ENCODE measurements at regions not wholly inside any gene's neighbourhood (a gene's known extent, or its start where the extent isn't known, plus 50 kb on each side); places are given as distances from the start of the nearest gene placed in this dataset.

- H3K4me1 ChIP-seq (ENCODE audit: insufficient read depth, low read length, severe bottlenecking), result no peaks in the 10 kb centered on the region
- no peak overlapping the region for H3K9ac ChIP-seq (ENCODE audit: low read length)
- H3K27me3 ChIP-seq (ENCODE audit: insufficient read depth, low read length), result no peaks in the 10 kb centered on the region
- H3K36me3 ChIP-seq (ENCODE audit: insufficient read depth, low read length), result no peaks in the 10 kb centered on the region
- H4K20me1 ChIP-seq (ENCODE audit: insufficient read depth, low read length), result no peaks in the 10 kb centered on the region
- no peaks in the 10 kb centered on the region for H3K79me2 ChIP-seq (ENCODE audit: insufficient read depth, low read length)
- no peak overlapping the region for H3K4me2 ChIP-seq (ENCODE audit: low read length)
- no peak overlapping the region for H3K27ac ChIP-seq (ENCODE audit: low read depth, low read length, poor library complexity, severe bottlenecking)
- no peak overlapping the region for H2AFZ ChIP-seq (ENCODE audit: low read length)
- no peaks in the 10 kb centered on the region for H3K9me2 ChIP-seq (ENCODE audit: low read depth, low read length)
- no peak for TF ChIP-seq CTCF (IDR thresholded peaks at IDR 0.05; ENCODE audit: low read length)
- no peak overlapping the region for H3K4me3 ChIP-seq (ENCODE audit: low read depth, low read length, poor library complexity, severe bottlenecking)
- no peaks in the 10 kb centered on the region for H3F3A ChIP-seq (ENCODE audit: insufficient read depth, low read length)
- no peaks in the 10 kb centered on the region for H3K9me3 ChIP-seq (ENCODE audit: low read length)
These were observed 309.6 kb upstream of the EDNRB start for GRCh38 chr13:78228211-78228610.

- Histone ChIP-seq H2AFZ (ENCODE audit: low read length) (no peak overlapping the region), H3K9me3 (ENCODE audit: low read length) (no peaks in the 10 kb centered on the region), H3K9ac (ENCODE audit: low read length) (no peak overlapping the region), H4K20me1 (ENCODE audit: insufficient read depth, low read length) (no peaks in the 10 kb centered on the region), H3K4me1 (ENCODE audit: insufficient read depth, low read length, severe bottlenecking) (no peaks in the 10 kb centered on the region), H3K9me2 (ENCODE audit: low read depth, low read length) (no peaks in the 10 kb centered on the region), H3K79me2 (ENCODE audit: insufficient read depth, low read length) (no peaks in the 10 kb centered on the region), H3K36me3 (ENCODE audit: insufficient read depth, low read length) (no peaks in the 10 kb centered on the region), H3K4me2 (ENCODE audit: low read length) (no peak overlapping the region), H3F3A (ENCODE audit: insufficient read depth, low read length) (no peaks in the 10 kb centered on the region), H3K4me3 (ENCODE audit: low read depth, low read length, poor library complexity, severe bottlenecking) (no peak overlapping the region), H3K27ac (ENCODE audit: low read depth, low read length, poor library complexity, severe bottlenecking) (no peak overlapping the region), H3K27me3 (ENCODE audit: insufficient read depth, low read length) (no peaks in the 10 kb centered on the region)
- TF ChIP-seq CTCF (IDR thresholded peaks at IDR 0.05; ENCODE audit: low read length), result no peak
- TF ChIP-seq EZH2 (IDR thresholded peaks at IDR 0.05; ENCODE audit: borderline replicate concordance, low read length), result no peak
These were observed 309.1 kb upstream of the EDNRB start for GRCh38 chr13:78227709-78228108.

GRCh38 chr13:78215458-78216108 lies 297.0 kb upstream of the EDNRB start:
- no peak overlapping the region for H3K9ac ChIP-seq (ENCODE audit: low read length)
- TF ChIP-seq CTCF (IDR thresholded peaks at IDR 0.05; ENCODE audit: low read length), result no peak
- no peak for TF ChIP-seq EZH2 (IDR thresholded peaks at IDR 0.05; ENCODE audit: borderline replicate concordance, low read length)
- no peak overlapping the region for H3K4me3 ChIP-seq (ENCODE audit: low read depth, low read length, poor library complexity, severe bottlenecking)

More at GRCh38 chr13:78215458-78216108, 297.0 kb upstream of the EDNRB start:
- H2AFZ ChIP-seq (ENCODE audit: low read length), result no peak overlapping the region
- H3K9me2 ChIP-seq (ENCODE audit: low read depth, low read length), result no peaks in the 10 kb centered on the region
- H3K27me3 ChIP-seq (ENCODE audit: insufficient read depth, low read length), result no peaks in the 10 kb centered on the region
- no peaks in the 10 kb centered on the region for H3K36me3 ChIP-seq (ENCODE audit: insufficient read depth, low read length)
- no peaks in the 10 kb centered on the region for H3F3A ChIP-seq (ENCODE audit: insufficient read depth, low read length)
- no peaks in the 10 kb centered on the region for H3K4me1 ChIP-seq (ENCODE audit: insufficient read depth, low read length, severe bottlenecking)
- no peak overlapping the region for H3K27ac ChIP-seq (ENCODE audit: low read depth, low read length, poor library complexity, severe bottlenecking)
- H3K79me2 ChIP-seq (ENCODE audit: insufficient read depth, low read length), result no peaks in the 10 kb centered on the region
- H4K20me1 ChIP-seq (ENCODE audit: insufficient read depth, low read length), result 0 out of 2 replicates have a peak, but pooled peaks cover 3% of the 10 kb centered on the region
- no peak overlapping the region for H3K4me2 ChIP-seq (ENCODE audit: low read length)
- no peaks in the 10 kb centered on the region for H3K9me3 ChIP-seq (ENCODE audit: low read length)

Measured in OCI-LY1 (cell line).